Right atrium auricular region (tissue), 2 donors: ENCODE measurements at regions not wholly inside any gene's neighbourhood (a gene's known extent, or its start where the extent isn't known, plus 50 kb on each side); places are given as distances from the start of the nearest gene placed in this dataset.

ENCODE experiments used
- DNase-seq: peaks from one replicate; pipeline ENCODE4 v3.0.0-alpha.2; 2019; ENCODE audit warnings: low spot score
- H3K27ac ChIP-seq, 2 donors: fragments of 200-600 bp; sonication (generic); 1 replicate in 1 of 2; 2 replicates in 1 of 2; pipeline ENCODE4 v1.5.1; 2016 to 2019
- H3K27me3 ChIP-seq, 2 donors: fragments of 200-600 bp; sonication (generic); one replicate each; pipeline versions ENCODE4 v1.5.1 to v1.6.0; 2017 to 2019
- H3K36me3 ChIP-seq: fragments of 200-600 bp; sonication (generic); one replicate; pipeline ENCODE4 v1.5.1; 2016
- H3K4me1 ChIP-seq, 2 donors: fragments of 200-600 bp; sonication (generic); one replicate each; pipeline versions ENCODE4 v1.5.1 to v1.6.0; 2017 to 2019
- H3K4me3 ChIP-seq, 2 donors: fragments of 200-600 bp; sonication (generic); 1 replicate in 1 of 2; 2 replicates in 1 of 2; pipeline ENCODE4 v1.5.1; 2017 to 2019; ENCODE audit warnings: mild to moderate bottlenecking in 1 of 2, moderate library complexity in 1 of 2
- H3K9me3 ChIP-seq, 2 donors: fragments of 200-600 bp; sonication (generic); one replicate each; pipeline ENCODE4 v1.5.1; 2019
- TF ChIP-seq, protein P1 (sequence below), 2 donors: fragments of 200-600 bp; sonication (generic); IDR thresholded peaks; one replicate each; pipeline ENCODE4 v1.5.1; 2019; ENCODE audit warnings: antibody characterized with exemption in 2 of 2

DNA sequence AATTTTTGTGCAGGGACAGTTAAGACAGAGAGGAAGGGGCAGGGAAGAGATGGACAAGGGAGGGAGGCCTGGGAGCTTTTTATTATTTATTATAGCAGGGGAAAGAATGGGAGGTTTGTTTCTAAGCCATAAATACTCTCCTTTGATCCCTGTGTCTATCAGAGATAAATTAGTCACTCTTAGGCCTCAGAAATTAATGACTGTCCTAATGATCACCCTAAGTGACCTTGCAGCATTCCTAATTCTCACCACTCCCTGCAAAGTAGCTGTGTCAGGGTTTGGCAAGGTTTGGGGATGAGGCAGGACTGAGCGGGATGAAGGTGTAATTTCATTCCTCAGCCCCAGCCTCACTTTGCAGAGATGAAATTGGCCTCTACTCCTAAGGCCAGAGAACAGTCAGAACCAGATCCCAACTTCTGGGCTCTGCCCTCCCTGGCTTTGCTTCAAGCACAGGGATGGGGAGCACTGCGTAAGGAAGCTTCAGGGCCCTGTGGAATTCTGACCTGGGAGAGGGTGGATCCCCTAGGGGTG lies 95.0 kb downstream of the TMEM17 start:
- H3K4me1 ChIP-seq, result peaks cover 0 to 35% of the 10 kb centered on the region in 2 donors

DNA sequence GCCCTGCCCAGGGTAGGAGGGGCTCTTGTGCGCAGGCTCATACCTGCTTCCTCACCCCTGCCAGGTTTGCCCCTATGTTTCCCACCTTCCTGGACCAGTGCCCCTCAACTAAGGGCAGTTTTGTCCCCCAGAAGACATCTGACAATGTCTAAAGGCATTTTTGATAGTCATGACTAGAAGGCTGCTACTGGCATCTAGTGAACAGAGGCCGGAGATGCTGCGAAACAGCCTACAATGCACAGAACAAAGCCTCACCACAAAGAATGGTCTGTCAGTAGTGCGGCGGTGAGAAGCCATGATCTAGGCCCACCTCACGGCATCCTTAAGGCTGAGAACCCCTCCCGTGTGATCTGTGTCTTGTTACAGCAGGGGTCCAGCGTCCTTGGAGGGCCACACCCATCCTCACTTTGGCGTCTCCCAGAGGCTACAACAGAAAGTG lies 96.0 kb downstream of the TMEM17 start:
- Histone ChIP-seq H3K27ac (no peak overlapping the region), H3K4me1 (peaks cover 0 to 31% of the 10 kb centered on the region in 2 donors), H3K4me3 (no peak overlapping the region), H3K36me3 (no peaks in the 10 kb centered on the region), H3K27me3 (no peaks in the 10 kb centered on the region), H3K9me3 (no peaks in the 10 kb centered on the region)
- DNase-seq, result no peak
- TF ChIP-seq, protein P1, sequence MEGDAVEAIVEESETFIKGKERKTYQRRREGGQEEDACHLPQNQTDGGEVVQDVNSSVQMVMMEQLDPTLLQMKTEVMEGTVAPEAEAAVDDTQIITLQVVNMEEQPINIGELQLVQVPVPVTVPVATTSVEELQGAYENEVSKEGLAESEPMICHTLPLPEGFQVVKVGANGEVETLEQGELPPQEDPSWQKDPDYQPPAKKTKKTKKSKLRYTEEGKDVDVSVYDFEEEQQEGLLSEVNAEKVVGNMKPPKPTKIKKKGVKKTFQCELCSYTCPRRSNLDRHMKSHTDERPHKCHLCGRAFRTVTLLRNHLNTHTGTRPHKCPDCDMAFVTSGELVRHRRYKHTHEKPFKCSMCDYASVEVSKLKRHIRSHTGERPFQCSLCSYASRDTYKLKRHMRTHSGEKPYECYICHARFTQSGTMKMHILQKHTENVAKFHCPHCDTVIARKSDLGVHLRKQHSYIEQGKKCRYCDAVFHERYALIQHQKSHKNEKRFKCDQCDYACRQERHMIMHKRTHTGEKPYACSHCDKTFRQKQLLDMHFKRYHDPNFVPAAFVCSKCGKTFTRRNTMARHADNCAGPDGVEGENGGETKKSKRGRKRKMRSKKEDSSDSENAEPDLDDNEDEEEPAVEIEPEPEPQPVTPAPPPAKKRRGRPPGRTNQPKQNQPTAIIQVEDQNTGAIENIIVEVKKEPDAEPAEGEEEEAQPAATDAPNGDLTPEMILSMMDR (IDR thresholded peaks at IDR 0.05), result peak in 1 of 2 donors; percentile 57

More for the DNA sequence above, 95.0 kb downstream of the TMEM17 start:
- Histone ChIP-seq H3K27me3 (no peaks in the 10 kb centered on the region), H3K36me3 (no peaks in the 10 kb centered on the region), H3K27ac (peak overlapping the region; percentile 66 to 78), H3K4me3 (no peak overlapping the region), H3K9me3 (no peaks in the 10 kb centered on the region)
- no peak for DNase-seq
- TF ChIP-seq, protein P1 (IDR thresholded peaks at IDR 0.05), result no peak

DNA sequence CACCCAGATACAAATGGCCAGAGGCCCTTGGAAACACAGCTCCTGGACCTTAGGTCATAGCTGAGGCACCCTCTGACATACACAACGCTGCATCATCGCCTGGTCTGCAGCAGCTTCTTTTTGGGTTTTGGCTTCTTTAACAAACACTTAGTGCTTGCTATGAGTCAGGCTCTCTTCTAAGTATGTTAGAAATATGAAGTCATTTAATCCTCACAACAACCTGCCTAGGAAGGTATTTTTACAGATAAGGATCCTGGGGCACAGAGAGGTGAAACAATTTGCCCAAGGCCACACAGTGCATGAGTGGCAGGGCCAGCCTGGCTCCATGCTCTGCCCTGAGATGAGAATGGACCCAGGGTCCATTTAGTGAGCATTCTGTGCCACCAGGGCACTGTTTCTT lies 96.6 kb downstream of the TMEM17 start:
- Histone ChIP-seq H3K36me3 (no peaks in the 10 kb centered on the region), H3K4me3 (no peak overlapping the region), H3K27me3 (no peaks in the 10 kb centered on the region), H3K27ac (no peak overlapping the region), H3K4me1 (peaks cover 0 to 29% of the 10 kb centered on the region in 2 donors), H3K9me3 (no peaks in the 10 kb centered on the region)
- no peak for DNase-seq
- TF ChIP-seq, protein P1 (IDR thresholded peaks at IDR 0.05), result no peak

DNA sequence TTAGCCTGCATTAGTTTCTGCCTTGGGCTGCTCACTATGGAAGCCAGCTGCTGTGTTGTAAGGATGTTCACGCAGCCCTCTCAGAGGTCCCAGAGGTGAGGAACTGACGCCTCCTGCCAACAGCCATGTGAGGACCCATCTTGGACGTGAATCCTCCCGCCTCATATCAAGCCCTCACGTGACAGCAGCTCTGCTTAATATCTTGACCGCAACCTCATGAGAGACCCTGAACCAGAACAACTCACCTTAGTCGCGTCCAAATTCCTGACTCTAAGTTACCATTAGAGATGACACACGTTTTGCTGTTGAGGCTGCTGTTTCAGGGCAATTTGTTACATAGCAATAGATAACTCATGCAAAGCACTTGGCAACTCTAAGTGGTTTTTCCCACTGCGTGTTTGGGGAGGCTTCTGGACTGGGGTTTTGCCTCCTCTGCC lies 97.7 kb downstream of the TMEM17 start:
- H3K9me3 ChIP-seq, result no peaks in the 10 kb centered on the region
- H3K36me3 ChIP-seq, result no peaks in the 10 kb centered on the region
- no peak for DNase-seq
- H3K27me3 ChIP-seq, result no peaks in the 10 kb centered on the region
- H3K4me1 ChIP-seq, result peaks cover 0 to 29% of the 10 kb centered on the region in 2 donors
- no peak overlapping the region for H3K4me3 ChIP-seq
- TF ChIP-seq, protein P1 (IDR thresholded peaks at IDR 0.05), result no peak
- no peak overlapping the region for H3K27ac ChIP-seq

DNA sequence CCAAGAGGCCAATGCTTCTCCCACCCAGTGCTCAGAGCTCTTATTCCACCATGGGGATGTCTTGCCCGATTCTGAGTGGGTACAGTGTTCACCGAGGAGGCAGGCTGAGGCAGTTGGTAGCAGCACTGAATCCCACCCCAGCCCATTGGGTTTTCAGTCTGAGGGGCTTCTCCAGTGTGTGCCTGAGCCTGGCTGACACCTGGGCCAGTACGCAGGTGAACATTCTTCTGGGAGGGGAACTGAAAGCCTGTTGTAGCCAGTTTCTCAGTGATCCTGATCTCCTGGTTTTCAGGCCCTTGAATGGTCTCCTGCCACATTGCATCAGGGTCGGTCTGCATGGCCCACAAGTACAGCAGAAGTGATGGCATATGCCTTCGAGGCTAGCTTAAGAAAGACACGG lies 98.2 kb downstream of the TMEM17 start:
- no peak overlapping the region for H3K4me3 ChIP-seq
- no peaks in the 10 kb centered on the region for H3K36me3 ChIP-seq
- no peaks in the 10 kb centered on the region for H3K9me3 ChIP-seq
- DNase-seq, result no peak
- no peak overlapping the region for H3K27ac ChIP-seq
- TF ChIP-seq, protein P1 (IDR thresholded peaks at IDR 0.05), result no peak
- H3K4me1 ChIP-seq, result peaks cover 0 to 29% of the 10 kb centered on the region in 2 donors
- no peaks in the 10 kb centered on the region for H3K27me3 ChIP-seq

DNA sequence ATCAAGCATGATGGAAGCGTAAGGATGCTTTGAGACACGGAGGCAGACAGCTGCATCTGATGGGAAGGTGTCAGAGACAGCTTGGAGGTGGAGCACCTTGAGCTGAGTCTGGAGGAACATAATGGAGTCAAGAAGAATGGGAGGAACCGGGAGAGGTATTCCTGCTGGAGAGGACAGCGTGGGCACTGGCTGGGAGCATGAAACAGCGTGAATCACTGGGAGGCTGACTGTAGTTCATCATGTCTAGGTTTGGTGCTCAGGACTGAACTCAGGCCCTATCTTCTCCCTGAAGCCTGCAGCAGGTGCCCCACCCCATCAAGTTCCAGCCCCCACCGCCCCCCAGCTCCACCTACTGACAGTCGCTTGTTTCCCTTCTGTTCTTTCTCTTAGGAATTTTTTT lies 98.6 kb downstream of the TMEM17 start:
- DNase-seq, result no peak
- TF ChIP-seq, protein P1 (IDR thresholded peaks at IDR 0.05), result no peak
- H3K36me3 ChIP-seq, result no peaks in the 10 kb centered on the region
- peaks cover 0 to 29% of the 10 kb centered on the region in 2 donors for H3K4me1 ChIP-seq
- no peaks in the 10 kb centered on the region for H3K27me3 ChIP-seq
- H3K27ac ChIP-seq, result no peak overlapping the region
- H3K4me3 ChIP-seq, result no peak overlapping the region
- H3K9me3 ChIP-seq, result no peaks in the 10 kb centered on the region
